ENCODE measurements at regions not wholly inside any gene's neighbourhood (a gene's known extent, or its start where the extent isn't known, plus 50 kb on each side); places are given as distances from the start of the nearest gene placed in this dataset.

DNA sequence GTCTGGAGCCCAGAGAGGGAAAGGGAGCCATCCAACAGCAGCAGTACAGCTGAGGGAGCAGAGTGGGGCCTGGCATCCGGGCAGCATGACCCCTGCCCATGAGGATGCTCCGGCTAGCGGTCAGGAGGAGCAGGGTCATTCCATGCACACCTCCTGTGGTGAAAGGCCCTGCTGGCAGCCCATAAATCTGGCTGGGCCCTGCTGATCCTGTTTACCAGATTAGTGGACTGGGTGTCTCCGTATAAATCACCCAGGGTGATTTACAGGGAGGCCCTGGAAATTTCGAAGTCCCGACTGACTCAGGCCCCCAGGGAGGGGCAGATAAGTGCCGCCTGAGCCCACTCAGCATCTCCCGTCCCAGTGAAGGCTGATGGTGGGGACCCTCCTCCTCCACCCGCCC is 117.6 kb upstream of the HAND1 start (continued):
- TF ChIP-seq, protein P1, sequence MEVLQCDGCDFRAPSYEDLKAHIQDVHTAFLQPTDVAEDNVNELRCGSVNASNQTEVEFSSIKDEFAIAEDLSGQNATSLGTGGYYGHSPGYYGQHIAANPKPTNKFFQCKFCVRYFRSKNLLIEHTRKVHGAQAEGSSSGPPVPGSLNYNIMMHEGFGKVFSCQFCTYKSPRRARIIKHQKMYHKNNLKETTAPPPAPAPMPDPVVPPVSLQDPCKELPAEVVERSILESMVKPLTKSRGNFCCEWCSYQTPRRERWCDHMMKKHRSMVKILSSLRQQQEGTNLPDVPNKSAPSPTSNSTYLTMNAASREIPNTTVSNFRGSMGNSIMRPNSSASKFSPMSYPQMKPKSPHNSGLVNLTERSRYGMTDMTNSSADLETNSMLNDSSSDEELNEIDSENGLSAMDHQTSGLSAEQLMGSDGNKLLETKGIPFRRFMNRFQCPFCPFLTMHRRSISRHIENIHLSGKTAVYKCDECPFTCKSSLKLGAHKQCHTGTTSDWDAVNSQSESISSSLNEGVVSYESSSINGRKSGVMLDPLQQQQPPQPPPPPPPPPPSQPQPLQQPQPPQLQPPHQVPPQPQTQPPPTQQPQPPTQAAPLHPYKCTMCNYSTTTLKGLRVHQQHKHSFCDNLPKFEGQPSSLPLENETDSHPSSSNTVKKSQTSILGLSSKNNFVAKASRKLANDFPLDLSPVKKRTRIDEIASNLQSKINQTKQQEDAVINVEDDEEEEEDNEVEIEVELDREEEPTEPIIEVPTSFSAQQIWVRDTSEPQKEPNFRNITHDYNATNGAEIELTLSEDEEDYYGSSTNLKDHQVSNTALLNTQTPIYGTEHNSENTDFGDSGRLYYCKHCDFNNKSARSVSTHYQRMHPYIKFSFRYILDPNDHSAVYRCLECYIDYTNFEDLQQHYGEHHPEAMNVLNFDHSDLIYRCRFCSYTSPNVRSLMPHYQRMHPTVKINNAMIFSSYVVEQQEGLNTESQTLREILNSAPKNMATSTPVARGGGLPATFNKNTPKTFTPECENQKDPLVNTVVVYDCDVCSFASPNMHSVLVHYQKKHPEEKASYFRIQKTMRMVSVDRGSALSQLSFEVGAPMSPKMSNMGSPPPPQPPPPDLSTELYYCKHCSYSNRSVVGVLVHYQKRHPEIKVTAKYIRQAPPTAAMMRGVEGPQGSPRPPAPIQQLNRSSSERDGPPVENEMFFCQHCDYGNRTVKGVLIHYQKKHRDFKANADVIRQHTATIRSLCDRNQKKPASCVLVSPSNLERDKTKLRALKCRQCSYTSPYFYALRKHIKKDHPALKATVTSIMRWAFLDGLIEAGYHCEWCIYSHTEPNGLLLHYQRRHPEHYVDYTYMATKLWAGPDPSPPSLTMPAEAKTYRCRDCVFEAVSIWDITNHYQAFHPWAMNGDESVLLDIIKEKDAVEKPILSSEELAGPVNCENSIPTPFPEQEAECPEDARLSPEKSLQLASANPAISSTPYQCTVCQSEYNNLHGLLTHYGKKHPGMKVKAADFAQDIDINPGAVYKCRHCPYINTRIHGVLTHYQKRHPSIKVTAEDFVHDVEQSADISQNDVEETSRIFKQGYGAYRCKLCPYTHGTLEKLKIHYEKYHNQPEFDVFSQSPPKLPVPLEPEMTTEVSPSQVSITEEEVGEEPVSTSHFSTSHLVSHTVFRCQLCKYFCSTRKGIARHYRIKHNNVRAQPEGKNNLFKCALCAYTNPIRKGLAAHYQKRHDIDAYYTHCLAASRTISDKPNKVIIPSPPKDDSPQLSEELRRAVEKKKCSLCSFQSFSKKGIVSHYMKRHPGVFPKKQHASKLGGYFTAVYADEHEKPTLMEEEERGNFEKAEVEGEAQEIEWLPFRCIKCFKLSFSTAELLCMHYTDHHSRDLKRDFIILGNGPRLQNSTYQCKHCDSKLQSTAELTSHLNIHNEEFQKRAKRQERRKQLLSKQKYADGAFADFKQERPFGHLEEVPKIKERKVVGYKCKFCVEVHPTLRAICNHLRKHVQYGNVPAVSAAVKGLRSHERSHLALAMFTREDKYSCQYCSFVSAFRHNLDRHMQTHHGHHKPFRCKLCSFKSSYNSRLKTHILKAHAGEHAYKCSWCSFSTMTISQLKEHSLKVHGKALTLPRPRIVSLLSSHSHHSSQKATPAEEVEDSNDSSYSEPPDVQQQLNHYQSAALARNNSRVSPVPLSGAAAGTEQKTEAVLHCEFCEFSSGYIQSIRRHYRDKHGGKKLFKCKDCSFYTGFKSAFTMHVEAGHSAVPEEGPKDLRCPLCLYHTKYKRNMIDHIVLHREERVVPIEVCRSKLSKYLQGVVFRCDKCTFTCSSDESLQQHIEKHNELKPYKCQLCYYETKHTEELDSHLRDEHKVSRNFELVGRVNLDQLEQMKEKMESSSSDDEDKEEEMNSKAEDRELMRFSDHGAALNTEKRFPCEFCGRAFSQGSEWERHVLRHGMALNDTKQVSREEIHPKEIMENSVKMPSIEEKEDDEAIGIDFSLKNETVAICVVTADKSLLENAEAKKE (CRISPR knock-in tag; IDR thresholded peaks at IDR 0.05) = no peak

DNA sequence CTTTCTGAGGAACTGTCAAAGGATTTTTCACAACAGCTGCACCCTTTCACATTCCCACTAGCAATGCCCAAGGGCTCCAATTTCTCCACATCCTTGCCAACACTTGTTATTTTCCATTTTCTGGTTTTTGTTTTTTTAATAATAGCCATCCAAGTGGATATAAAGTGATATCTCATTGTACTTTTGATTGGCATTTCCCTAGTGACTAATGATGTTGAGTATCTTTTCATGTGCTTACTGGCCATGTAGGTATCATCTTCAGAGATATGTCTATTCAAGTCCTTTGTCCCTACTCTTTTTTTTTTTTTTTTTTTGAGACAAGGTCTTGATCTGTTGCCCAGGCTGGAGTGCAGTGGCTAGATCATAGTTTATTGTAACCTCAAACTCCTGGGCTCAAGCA is 115.8 kb upstream of the HAND1 start:
- Histone ChIP-seq H3K27me3 (ENCODE audit: insufficient read depth) (no peaks in the 10 kb centered on the region), H3K4me1 (ENCODE audit: insufficient read depth) (no peaks in the 10 kb centered on the region), H3F3A (replicated peaks; ENCODE audit: low read depth) (no peaks in the 10 kb centered on the region), H3K27ac (ENCODE audit: low read depth) (no peak overlapping the region), H3K36me3 (ENCODE audit: insufficient read depth) (no peaks in the 10 kb centered on the region), H3K9me2 (ENCODE audit: insufficient read depth) (peaks cover 5% of the 10 kb centered on the region; the same call in 1 of the 2 replicates), H2AFZ (no peak overlapping the region), H3K4me2 (no peak overlapping the region), H3K4me3 (no peak overlapping the region), H4K20me1 (replicated peaks; ENCODE audit: insufficient read depth) (no peaks in the 10 kb centered on the region; the same call in 1 of the 2 replicates), H3K79me2 (replicated peaks; ENCODE audit: insufficient read depth) (no peaks in the 10 kb centered on the region)
- DNase-seq (ENCODE audit: low spot score) (no peak), ATAC-seq (no peak)
- H3K36me3 Mint-ChIP-seq (ENCODE audit: low read depth) = no peaks in the 10 kb centered on the region
- H3K9me3 Mint-ChIP-seq = peaks cover 3% of the 10 kb centered on the region; the same call in 1 of the 3 replicates
- H3K27me3 Mint-ChIP-seq (ENCODE audit: insufficient read depth, low read depth, poor library complexity) = peaks cover 5% of the 10 kb centered on the region
- H3K4me3 Mint-ChIP-seq = no peak overlapping the region
- no peak for TF ChIP-seq CREB1 (CRISPR knock-in tag; IDR thresholded peaks at IDR 0.05; ENCODE audit: low read depth)
- TF ChIP-seq, protein P2, sequence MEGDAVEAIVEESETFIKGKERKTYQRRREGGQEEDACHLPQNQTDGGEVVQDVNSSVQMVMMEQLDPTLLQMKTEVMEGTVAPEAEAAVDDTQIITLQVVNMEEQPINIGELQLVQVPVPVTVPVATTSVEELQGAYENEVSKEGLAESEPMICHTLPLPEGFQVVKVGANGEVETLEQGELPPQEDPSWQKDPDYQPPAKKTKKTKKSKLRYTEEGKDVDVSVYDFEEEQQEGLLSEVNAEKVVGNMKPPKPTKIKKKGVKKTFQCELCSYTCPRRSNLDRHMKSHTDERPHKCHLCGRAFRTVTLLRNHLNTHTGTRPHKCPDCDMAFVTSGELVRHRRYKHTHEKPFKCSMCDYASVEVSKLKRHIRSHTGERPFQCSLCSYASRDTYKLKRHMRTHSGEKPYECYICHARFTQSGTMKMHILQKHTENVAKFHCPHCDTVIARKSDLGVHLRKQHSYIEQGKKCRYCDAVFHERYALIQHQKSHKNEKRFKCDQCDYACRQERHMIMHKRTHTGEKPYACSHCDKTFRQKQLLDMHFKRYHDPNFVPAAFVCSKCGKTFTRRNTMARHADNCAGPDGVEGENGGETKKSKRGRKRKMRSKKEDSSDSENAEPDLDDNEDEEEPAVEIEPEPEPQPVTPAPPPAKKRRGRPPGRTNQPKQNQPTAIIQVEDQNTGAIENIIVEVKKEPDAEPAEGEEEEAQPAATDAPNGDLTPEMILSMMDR (conservative IDR thresholded peaks at IDR 0.05; ENCODE audit: low read depth in 2 of 2) = no peak
- no peak overlapping the region for H3K27ac Mint-ChIP-seq
- H3K4me1 Mint-ChIP-seq = no peaks in the 10 kb centered on the region
